ENCODE measurements at regions not wholly inside any gene's neighbourhood (a gene's known extent, or its start where the extent isn't known, plus 50 kb on each side); places are given as distances from the start of the nearest gene placed in this dataset.
A peak's percentile ranks its signal among the peaks of the same experiment; 100 is the strongest.

DNA sequence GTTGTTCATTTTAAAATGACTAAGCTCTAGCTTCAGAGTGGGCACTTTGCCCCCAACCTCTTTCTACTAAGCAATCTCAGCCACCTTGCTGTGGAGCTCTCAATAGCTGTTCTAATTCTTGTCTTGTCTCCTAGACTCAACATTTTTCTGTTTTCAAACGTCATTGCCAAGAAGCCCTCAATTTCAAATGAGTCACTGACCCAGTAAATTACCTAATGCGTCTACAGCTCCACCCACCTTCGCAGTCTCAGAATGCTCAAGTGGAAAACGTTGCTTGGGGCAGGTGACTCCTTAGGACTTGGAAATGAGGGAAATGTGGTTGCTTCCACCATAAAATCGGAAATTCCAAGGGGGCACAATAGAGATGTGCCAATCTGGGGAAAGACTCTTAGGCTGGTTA lies 59.0 kb downstream of the ING2 start:
- DNase-seq, result no peak

DNA sequence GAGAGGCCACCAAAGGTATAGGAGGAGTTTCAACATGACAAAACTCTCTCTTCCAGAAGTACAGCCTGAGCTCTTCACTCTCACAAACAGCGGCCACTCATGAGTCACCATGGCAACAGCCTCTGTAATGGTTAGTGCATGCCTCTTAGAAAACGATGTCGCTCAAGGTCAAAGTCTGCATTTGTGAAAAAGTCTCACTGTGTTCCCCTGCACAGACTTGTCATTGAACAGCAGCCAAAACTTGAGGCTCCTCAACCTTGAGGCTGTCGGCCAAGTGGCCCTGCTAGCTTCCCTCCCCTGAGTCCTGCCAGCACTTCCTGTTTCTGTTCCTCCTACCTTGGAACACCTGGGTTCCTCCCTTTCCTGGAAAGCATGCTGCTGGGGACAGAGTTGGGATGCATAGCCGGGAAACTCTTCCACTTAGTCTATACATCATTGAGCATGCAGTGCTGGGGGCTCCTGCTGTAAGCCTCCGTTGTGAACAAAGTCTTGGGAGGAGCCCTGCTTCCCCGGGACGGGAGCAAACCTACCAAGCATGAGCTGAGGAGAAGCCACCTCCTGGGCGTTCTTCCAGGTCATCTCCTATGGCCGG lies 66.6 kb downstream of the ING2 start:
- no peak for DNase-seq

DNA sequence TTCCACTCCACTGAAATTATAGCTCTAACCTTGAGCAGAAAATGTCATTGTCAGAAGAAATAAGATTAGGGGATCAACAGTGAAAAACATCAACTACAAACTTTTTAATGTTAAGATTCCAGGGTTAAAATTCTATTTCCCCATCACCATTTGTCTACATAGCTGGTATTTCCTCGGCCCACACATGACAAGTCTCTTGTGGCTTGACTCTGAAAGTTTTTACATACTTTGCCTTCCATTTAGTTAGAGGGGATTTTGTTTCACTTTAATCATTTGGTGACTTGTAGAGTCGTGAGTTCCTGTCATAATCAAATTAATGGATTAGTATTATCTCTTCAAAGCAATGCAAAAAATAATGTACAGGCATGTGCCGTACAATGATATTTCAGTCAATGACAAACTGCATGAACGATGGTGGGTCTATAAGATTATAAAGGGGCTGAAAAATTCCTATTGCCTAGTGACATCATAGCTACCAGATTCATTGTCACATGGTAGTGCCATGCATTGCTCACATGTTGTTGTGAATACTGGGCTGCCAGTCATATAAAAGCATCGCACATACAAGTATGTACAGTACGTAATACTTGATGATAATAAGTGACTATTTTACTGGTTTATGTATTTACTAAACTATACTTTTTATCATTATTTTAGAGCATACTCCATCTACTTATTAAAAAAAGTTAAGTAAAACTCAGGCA lies 72.0 kb downstream of the ING2 start:
- no peak for DNase-seq

DNA sequence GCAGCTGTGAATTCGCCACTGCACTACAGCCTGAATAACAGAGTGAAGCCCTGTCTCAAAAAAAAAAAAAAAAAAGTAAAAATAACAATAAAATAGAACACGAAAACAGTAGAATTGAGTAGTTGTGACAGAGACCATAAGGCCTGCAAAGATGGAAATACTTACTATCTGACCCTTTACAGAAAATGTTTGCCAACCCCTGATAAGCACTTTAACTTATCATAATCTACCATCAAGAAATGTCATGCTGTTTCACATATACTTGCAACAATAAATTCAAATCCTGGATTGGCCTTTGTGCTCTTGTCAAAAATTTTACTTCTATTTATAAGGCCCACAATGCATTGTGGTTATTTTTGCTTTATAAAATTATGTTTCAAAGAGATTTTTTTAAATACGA lies 75.5 kb downstream of the ING2 start:
- DNase-seq, result no peak

DNA sequence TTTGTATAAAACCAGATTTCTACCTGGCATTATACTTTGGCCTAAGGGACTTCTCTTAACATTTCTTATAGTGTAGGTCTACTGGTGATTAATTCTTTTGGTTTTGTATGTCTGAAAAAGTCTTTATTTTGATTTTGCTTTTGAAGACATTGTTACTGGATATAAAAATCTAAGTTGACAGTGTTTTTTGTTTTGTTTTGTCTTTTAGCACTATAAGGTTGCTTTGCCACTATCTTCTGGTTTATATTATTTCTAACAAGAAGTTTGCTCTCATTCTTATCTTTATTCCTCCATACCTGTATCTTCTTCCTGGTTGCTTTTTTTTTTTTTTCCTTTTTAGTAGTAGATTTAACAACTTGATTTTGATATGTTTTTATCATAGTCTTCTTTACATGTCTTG lies 76.0 kb downstream of the ING2 start:
- DNase-seq, result no peak

DNA sequence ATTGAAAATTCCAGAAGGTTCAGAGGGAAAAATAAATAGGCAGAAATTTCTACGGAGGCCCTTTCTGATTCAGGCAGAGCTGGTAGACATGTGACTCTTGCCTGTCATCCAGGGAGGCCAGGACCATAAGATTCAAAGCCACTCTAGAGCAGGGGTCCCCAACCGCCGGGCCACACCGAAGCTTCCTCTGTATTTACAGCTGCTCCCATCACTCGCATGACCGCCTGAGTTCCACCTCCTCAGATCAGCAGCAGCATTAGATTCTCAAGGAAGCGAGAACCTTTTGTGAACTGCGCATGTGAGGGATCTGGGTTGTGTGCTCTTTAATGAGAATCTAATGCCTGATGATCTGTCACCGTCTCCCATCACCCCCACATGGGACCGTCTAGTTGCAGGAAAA lies 72.2 kb downstream of the RWDD4 start:
- DNase-seq, result no peak

DNA sequence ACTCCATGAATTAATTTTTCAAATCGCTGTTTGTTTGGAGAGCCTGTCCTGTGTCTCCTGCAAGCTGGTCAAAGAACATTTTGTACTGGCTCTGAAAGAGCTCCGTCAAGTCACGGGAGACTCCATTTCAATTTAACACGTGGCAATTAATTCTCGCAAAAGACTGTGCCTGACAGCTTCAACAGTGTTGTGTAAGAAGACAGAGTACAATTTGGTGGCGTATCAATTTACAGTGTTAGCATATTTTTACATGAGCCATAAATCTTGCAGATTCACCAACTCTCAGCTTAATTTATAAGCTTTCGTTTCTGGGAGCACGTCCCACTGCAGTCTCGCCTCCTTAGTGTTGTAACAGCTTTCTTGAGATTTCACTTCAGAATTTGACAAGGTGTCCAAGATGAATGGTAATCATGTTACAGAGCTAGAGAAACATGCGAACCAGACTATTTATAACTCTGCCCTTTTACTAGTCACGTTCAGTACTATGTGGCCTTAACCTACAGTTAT lies 70.8 kb downstream of the RWDD4 start:
- DNase-seq, result peak; percentile 26

DNA sequence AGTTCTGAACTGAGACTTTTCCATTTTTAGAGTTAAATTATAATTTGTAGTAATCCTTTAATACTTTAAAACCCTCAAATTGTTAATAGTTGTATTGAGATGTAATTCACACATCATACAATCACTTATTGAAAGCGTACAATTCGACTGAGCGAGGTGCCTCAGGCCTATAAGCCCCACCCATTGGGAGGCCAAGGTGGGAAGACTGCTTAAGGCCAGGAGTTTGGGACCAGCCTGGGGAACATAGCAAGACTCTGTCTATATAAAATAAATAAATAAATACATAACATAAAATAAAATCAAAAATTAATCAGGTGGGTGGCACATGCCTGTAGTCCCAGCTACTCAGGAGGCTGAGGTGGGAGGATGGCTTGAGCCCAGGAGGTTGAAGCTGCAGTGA lies 70.3 kb downstream of the RWDD4 start:
- DNase-seq, result no peak

DNA sequence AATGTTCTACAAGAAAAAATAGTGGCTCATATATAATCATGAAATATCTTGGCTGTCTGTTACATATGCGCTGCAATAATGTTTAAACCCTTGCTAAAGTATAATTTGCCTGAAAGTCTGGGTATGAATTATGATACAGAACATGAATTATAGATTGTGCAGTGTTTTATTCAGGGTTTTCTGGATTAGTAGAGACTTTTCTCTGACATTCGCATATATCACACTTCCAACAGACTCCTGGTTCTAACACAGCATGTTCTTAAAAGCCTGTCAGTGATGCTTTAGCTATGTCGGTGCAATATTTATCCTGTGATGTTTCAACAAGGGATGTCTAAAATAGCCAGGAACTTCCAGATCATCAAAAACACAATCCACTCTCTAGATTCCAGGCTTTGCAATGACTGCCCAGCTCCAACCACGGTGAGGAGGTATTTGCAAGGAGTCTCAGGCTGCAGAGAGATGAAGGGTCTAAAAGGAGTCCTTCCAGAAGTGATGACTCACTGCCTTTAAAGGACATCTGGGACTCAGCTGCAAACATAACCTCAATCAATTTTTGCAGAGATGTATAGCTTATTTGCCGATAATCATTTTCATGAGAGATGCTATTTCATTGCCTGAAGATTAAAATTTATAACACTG lies 69.4 kb downstream of the RWDD4 start:
- no peak for DNase-seq
